CD4-positive, alpha-beta T cell treated with Interleukin-17A for 1 hour (primary cell): ENCODE measurements at regions not wholly inside any gene's neighbourhood (a gene's known extent, or its start where the extent isn't known, plus 50 kb on each side); places are given as distances from the start of the nearest gene placed in this dataset.
"Not testable (repeated sequence)": the region's sequence is repeated elsewhere in the genome, so short reads cannot be mapped to it uniquely, and the experiment has no call there.

Experiments
- DNase-seq: peaks from one replicate; pipeline ENCODE4 v3.0.0-alpha.2; 2020

DNA sequence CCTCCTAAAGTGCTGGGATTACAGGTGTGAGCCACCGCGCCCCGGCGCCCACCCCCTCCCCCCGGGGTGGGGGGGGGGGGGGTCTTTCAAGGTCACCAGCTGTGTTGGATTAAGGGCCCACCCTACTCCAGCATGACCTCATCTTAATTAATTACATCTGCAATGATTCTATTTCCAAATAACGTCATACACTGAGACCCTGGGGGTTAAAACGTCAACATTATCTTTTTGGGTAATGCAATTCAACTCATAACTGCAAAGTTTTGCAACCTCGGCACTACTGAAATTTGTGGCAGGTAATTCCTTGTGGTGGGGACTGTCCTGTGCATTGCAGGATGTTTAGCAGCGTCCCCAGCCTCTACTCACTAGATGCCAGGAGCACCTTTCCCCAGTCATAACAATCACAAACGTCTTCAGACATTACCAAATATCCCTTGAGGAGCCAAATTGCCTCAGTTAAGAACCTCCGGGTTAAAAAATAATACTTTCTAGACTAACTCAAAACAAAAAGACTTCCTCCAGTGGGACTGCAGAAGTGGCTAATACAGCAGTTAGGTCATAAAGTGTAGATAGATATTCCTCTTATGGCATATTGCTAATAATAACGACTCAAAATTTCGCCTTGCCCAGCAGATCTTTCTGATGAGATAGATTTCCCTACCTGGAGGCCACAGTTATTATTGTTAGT is 233.0 kb upstream of the KAZN start:
- DNase-seq: no peak

DNA sequence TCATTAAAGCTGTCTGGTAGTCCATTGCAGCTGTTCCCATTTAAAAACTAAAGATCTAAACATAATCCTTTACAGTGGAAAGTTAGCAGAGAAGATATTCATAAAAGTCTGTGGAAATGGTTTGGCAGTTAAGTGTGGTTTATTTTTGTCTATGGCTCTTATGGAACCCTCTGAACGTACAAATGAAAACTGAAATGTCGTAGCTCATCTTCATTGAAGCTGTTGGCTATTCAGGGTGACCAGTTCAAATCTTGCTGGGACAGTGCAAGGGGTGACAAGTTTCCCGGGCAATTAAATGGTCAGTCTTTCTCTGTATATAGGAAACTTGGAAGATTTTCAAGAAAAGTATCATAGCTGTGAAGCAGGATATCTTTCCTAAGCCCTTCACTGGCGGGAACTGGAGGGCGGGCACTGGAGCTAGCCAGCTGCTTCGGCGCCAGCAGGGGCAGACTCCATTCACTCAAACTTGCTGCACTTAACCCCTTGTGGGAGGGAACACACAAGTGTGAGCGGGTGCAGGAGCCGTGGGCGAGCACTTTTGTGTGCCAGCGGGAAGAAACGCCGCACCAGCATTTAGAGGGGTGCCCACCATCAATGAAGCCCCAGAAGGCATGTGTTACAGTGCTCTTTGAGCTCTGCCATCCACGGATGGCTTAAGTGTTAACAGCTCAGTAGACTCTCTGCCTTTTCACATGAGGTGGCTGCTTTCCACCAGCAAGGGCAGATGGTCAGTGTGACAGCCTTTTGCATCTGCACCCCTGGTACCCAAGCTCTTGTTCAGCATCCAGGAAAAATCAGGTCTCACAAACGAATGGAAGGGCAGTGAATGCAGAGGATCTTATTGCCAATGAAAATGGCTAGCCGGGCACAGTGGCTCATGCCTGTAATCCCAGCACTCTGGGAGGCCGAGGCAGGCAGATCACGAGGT is 232.1 kb upstream of the KAZN start:
- no peak for DNase-seq

DNA sequence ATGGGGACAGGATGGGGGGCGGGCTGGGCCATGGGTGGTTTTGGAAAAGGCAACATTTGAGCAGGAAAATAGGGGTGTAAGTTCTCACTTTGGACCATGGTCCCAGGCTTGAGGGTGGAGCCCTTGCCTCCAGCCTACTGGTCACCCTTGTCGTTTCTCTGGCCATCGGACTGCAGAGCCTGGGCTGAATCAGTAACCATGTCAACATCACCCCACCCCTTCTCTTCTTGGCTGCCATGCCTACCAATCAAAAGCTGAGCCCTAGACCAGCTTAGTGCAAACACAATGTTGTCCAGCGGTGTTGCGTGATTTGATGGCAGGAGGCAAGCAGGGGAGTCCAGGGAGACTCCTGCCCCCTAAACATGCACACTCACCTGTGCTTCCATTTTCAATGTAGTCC is 231.0 kb upstream of the KAZN start:
- no peak for DNase-seq

DNA sequence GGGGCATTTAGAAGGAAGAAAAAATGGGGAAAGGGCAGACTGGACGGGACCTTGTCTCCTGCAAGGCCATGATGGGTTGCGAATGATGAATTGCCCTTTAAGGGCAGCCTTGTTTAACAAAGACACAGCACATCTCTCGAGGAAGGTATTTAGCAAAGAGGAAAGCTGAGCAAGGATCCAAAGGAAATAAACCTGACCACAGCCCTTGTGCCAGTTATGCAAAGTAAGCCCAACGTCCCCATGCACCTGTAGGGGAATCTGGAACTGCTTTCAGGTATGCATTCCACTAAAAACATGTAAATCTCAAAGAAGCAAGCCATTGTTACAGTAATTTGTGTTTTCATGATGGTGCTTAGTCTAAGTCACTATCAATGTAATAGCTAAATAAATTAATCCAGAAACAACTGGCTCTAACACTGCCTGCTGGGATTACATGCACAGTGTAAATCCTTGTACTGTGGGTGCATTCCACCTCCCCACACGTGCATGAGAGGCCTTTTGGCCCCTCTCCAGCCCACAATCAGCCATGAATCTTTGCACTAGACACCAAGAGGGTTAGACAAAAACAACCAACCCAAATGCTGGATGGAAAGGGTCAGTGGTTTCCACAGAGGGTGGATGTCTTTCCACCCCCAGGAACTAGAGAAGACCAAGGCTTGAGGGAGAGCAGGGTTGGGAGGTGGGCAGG is 228.8 kb upstream of the KAZN start:
- DNase-seq: no peak

DNA sequence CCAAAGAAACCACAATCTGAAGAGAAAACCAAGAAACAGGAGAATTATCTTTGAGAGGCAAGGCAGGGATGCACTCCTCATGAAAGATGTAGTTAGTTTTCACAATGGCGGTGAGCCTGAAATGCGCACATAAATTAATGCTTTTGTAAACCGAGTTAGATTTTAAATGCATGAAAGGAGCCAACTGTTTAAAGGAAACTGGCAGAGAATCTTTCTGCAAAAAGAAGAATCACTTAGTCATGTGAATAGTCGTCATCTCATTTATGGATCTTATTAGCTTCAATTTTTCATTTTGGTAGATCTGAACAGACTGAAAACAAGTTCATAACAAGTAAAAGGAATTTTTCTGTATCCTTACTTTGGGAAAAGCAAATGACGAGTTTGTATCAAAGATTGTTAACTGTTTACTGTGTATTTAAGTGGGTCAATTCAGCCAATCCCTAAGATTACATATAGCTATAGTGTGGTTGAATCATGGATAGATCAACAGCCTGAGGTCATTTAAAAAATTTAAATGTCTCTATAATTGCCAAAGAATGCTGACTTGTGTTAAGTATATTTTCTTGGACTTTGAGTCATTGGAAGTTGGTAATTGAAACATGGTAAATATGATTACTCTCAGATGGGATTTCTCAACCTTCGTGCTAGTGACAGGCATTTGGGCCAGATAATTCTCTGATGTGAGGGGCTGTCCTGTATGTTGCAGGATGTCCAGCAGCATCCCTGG is 226.6 kb upstream of the KAZN start:
- no peak for DNase-seq

DNA sequence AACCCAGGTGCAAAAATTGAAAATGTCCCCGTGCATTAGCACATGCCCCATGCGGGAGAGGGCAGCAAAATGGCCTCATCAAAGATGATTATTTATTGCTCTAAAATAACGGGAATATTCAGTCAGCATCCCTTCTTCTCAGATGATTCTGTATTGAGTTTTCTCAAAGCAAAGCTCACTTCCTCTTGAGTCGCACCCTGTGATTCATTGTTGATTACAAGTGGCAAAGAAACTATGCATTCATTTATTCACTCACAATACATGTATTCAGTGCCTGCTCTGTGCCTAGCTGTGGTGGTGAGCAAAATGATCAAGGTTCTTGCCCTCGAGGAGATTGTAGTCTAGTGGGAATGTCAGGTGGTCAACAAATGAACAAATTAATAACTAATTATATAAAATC is 226.0 kb upstream of the KAZN start:
- DNase-seq: no peak

DNA sequence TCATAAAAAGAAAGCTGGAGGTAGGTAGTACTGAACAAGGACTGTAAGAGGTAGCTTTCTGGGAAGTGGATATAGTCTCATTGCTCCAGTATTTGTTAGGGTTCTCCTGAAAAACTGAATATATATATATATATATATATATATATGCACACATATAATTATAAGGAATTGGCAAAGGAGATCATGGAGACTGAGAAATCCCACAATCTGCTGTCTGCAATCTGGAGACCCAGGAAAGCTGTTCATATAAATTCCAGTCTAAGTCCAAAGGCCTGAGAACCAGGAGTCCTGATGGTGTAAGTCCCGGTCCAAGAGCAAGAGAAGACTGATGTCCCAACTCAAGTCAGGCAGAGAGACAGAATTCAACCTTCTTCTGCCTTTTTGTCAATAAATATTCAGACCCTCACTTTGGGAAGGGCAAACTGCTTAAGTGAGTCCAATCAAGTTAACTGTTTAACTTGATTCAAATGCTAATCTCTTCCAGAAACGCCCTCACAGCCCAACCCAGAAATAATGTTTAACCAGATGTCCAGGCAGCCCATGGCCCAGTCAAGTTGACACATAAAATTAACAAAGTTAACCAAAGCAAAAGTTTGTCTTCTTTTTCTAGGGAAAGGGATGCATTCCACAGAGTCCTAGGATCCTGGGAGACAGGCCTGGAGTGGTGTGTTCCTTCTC is 225.3 kb upstream of the KAZN start:
- no peak for DNase-seq

DNA sequence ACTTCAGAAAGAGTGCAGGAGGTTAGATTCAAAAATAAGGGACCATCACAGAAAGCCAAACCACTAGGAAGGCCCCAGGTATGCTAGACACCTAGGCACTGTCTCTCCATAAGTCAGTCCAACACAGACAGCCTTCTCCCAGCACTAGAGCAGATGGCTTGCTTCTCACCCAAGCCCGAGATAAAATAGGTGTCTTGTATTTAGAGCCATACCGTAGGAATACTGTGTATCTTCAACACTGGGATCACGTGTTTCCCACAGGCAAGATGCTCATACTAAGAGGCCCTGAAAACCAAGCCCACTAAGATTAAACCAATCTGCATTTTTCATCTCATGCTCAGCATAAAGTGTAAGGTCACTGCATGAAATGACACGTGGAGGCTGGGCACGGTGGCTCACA is 223.3 kb upstream of the KAZN start:
- DNase-seq: no peak

DNA sequence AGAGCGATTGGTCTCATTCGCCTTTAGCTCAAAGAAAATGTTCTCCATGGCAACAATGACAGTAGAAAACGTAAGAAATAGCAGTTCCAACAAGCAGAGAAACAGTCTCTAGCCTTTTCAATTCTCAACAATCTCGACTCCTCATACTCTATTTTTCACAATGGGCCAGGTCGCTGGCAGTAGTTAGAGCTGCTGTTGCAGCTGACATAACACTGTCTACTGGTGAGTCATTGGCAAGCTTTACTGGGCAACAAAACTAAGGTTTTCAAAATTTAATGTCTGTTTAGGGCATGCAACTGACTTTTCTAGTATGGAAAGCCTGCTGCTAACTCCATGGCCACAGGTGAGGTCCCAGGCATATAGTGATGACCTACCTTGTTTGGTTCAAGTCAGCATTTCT is 221.1 kb upstream of the KAZN start:
- no peak for DNase-seq

DNA sequence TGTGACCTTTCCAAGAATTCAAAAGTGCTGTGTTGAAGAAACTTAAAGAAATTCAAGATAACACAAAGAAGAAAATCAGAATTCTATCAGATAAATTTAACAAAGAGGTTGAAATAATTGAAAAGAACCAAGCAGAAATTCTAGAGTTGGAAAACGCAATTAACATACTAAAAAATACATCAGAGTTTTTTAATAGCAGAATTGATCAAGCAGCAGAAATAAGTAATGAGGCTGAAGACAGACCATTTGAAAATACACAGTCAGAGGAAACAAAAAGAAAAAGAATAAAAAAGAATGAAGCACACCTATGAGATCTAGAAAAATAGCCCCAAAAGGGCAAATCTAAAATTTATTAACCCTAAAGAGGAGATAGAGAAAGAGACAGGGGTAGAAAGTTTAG is 218.1 kb upstream of the KAZN start:
- DNase-seq: no peak

DNA sequence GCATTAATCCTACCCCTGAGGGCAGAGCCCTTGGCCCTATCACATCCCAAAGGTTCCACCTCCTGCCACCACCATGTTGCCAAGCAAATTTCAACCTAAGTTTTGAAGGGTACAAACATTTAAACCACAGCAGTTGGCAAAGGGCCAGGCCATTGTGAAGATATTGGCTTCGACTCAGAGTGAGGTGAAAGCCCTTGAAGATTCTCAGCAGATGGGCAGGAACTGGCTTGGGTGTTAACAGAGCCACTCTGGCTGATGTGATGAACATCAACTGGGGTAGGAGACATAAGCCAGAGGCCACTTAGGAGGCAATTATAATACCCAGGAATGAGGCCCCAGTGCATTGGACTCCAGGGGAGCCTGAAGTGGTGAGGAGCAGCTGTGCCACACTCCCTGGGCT is 207.7 kb upstream of the KAZN start:
- no peak for DNase-seq

DNA sequence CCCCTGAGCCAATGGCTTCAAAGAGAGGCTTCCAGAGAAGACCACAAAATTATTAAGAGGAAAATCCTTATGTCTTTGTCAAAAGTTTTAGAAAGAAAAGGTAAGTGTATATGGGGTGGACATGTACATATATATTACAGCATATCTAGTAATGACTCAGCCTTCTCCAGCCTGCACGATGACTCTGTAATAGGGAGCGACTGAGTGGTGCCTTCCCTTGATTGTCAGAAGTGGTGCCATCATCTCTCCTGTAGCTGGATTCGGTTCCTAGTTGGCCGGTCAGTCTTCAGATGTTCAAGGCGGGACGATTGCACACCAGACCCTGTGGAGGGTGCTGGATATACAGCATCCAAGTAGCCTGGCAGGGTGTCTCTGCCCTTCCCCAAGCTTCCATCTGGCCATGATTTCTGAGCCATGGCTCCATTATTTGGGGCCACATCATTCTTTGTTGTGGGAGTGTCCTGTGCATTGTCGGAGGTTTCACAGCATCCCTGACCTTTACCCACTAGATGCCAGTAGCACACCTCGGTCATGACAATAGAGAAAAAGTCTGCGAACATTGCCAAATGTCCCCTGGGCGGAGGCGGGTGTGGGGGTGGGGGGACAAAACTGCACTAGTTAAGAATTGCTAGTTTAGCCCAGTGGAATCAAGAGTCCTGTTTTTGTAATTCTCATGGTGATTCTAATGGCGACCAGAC is 206.2 kb upstream of the KAZN start:
- no peak for DNase-seq

DNA sequence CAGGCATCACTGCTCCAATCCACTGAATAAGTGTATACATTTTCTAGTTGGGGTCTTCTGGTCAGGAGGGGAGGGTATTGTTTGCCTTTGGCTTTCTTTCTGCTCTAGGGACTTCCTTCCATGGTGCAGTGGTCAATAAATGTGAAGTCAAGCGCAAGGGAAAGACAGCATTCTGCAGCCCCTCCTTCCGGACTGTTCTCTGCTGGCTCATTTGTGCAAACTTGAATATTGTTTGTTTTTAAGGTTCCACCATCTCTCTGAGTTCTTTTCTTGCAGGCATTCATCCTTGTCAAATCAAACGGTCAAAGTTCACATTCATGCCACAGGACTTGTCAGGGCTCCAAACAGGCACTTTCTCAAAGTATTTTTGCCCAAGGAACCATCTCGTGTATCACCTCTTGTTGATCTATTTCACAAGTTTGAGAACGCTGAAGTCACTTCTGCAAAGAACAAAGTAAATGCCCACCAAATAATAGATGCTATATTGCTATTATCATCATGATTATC is 205.6 kb upstream of the KAZN start:
- no peak for DNase-seq

DNA sequence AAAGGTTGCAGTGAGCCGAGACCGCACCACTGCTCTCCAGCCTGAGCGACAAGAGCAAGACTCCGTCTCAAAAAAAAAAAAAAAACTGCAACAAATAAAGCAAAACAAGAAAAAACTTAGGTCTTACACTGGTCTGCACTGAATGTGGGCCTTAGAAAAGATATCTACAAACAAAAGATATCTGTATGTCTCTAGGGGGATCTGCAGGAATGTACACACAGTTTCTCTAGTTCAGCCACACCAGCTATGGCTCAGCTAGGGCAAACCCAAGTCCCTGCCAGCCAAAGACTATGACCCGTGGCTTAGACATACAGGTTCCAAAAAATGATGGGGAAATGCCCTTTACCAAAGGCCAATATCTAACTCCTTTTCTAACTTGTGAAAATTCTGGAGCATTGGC is 202.4 kb upstream of the KAZN start:
- DNase-seq: no peak

DNA sequence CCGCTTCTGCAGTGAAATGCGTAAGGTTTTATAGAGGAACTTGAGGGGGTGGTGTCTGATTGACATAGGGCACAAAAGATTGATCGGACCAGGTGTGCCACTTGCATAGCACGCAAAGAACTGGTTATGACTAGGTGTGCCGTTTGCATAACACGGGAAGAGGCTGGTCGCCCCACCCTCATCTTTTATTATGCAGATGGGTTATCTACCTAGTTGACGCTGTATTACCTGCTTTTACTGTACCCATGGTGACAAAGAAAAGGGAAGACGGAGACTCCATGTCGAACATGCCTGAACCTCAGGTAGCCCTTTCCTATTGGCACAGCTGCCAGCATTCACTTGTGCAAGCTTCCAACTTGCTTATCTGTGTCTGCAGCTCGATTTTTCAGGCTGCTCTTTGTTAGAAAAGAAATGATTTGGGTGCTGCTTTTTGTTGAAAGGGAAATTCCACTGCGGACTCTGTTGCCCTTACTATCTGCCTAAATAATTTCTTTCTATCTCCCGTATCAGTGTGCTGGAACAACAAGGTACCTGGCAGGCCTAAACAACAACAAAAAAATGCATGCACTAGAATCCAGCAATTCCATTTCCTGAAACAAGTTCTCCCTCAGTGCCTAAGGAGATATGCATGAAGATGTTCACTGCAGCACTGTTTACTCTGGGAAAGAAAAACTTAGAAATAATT is 194.4 kb upstream of the KAZN start:
- no peak for DNase-seq

DNA sequence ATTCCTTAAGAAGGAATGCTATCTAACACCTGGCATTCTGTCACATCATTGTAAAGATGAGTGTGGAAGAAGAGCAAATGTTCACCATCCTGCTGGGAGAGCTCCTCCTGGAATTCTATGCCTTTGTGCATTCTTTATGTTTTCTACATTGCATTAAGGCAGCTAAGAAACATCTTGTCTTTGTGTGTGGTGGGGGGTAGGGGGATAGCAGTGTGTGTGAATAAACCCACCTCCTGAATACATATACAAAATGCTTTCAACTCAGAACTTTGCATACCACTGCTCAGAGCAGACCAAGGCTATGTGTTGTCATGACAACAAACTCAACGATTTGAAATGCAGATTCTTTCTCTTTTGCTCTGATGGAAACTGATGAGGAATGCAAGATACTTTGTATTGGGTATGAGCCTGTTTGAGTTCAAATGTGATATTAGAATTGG is 193.6 kb upstream of the KAZN start:
- no peak for DNase-seq

DNA sequence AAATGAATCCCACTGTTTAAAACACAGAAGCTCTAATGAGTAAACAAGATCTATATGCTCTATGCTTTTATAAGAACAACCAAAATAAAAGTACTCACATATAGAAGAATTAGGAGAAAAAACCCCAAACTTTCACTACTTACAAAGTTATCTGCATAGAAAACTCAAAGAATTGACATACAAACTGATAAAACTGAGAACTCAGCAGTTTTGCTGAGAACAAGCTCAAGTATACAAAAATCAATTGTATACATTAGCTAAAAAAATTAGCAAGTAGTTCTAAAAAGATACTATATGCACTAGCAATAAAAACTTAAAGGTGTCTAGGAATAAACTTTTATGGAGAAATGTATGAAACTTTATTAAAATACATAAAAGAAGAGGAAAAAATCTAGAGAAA is 186.2 kb upstream of the KAZN start:
- no peak for DNase-seq

DNA sequence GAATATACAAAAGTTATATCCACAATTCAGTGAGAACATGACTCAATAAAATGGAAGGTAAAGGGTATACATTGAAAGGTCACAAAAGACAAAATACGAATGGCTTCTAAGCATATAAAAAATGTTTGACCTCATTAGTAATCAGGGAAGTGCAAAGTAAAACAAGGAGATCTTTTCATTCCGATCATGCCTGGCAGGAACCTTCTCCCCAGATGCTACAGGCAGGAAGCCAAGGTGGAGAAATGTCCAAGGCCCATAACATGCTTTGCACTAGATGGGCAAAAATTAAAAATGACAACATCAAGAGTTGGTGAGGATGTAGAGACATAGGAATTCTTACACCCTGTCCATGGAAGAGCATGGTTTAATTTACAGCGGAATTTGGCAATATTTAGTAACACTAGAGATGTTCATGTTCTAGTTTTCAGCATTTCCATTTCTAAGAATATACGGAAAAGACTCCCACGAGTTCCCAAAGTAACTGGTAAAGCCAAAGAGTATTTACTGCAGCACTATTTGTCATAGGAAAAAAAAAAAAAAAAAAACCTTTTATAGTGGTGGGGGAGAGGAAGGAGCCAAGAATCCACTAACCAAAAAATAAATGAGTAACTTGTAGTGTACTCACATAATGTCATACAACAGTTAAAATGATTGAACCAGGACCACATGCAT is 184.5 kb upstream of the KAZN start:
- no peak for DNase-seq

DNA sequence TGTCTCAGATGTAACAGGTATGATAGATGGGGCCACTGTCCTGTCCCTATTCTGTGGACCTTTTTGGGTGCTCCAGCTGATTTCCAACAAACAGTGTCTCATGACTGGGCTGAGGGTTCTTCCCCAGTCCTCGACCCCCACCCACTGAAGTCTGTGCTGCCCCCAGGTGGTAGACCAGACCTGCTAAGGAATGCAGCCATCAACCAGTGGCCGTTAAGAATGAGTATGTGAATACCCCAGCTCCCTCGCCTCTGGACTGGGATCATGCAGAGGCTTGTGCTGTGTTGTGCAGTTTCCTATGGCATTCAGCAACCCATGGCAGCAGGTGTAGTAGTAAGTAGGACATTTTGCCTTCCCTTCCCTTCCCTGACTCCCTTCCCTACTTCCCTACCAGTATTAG is 183.1 kb upstream of the KAZN start:
- DNase-seq: no peak

DNA sequence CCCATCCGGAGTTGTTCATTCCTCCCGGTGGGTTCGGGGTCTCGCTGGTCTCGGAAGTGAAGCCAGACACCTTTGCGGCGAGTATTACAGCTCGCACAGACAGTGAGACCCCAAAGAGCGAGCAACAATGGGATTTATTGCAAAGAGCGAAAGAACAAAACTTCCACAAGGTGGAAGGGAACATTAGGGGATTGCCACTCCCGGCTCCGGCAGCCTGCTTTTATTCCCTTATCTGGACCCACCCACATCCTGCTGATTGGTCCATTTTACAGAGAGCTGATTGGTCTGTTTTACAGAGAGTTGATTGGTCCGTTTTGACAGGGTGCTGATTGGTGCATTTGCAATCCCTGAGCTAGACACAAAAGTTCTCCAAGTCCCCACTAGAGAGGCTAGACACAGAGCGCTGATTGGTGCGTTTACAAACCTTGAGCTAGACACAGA is 178.7 kb upstream of the KAZN start:
- not testable (repeated sequence) for DNase-seq
